Activated CD8-positive, alpha-beta T cell treated with anti-CD3 and anti-CD28 coated beads for 36 hours (primary cell): ENCODE measurements at regions not wholly inside any gene's neighbourhood (a gene's known extent, or its start where the extent isn't known, plus 50 kb on each side); places are given as distances from the start of the nearest gene placed in this dataset.

Experiments
- ATAC-seq: fragments of 200-7000 bp; cut with Tn5 transposase; one replicate; pipeline ENCODE4 v1.10.0; 2021; ENCODE audit warnings: mild to moderate bottlenecking, moderate library complexity
- CTCF ChIA-PET: fragments of 350-600 bp; sonication (Branson Sonifier 250); formaldehyde crosslinking; loops from one replicate; lab custom pipeline; 2021; ENCODE audit warnings: antibody characterized with exemption; lab: Charles Lee
- POLR2A ChIA-PET: fragments of 350-600 bp; sonication (Branson Sonifier 250); formaldehyde crosslinking; loops from one replicate; lab custom pipeline; 2021; ENCODE audit warnings: antibody characterized with exemption; lab: Charles Lee
- DNase-seq: peaks from one replicate; pipeline ENCODE4 v3.0.0-alpha.2; 2020
- H3K27ac Mint-ChIP-seq: one replicate; pipeline ENCODE4 v1.8.0; 2021; ENCODE audit warnings: mild to moderate bottlenecking, mixed read lengths
- H3K27me3 Mint-ChIP-seq: one replicate; pipeline ENCODE4 v1.8.0; 2021; ENCODE audit warnings: mixed read lengths
- H3K36me3 Mint-ChIP-seq: one replicate; pipeline ENCODE4 v1.8.0; 2021; ENCODE audit warnings: low read depth, mixed read lengths
- H3K4me1 Mint-ChIP-seq: one replicate; pipeline ENCODE4 v1.8.0; 2021; ENCODE audit warnings: low read depth, mixed read lengths
- H3K4me3 Mint-ChIP-seq: one replicate; pipeline ENCODE4 v1.8.0; 2021; ENCODE audit warnings: mild to moderate bottlenecking, moderate library complexity, mixed read lengths
- H3K9me3 Mint-ChIP-seq: one replicate; pipeline ENCODE4 v1.8.0; 2021; ENCODE audit warnings: mixed read lengths
- intact Hi-C: fragments of 100-400 bp; cut with micrococcal nuclease; formaldehyde crosslinking; loops from one replicate; pipeline ENCODE4 v1.10.0; 2022
- TF ChIP-seq, protein P1 (sequence below): fragments of 200-600 bp; IDR thresholded peaks from one replicate; pipeline ENCODE4 v1.8.0; 2022; ENCODE audit warnings: antibody characterized with exemption, mild to moderate bottlenecking

- H3K27ac Mint-ChIP-seq: no peak overlapping the region
- H3K36me3 Mint-ChIP-seq: no peaks in the 10 kb centered on the region
- ChIA-PET POLR2A (no interaction called here), CTCF (no interaction called here)
- TF ChIP-seq, protein P1, sequence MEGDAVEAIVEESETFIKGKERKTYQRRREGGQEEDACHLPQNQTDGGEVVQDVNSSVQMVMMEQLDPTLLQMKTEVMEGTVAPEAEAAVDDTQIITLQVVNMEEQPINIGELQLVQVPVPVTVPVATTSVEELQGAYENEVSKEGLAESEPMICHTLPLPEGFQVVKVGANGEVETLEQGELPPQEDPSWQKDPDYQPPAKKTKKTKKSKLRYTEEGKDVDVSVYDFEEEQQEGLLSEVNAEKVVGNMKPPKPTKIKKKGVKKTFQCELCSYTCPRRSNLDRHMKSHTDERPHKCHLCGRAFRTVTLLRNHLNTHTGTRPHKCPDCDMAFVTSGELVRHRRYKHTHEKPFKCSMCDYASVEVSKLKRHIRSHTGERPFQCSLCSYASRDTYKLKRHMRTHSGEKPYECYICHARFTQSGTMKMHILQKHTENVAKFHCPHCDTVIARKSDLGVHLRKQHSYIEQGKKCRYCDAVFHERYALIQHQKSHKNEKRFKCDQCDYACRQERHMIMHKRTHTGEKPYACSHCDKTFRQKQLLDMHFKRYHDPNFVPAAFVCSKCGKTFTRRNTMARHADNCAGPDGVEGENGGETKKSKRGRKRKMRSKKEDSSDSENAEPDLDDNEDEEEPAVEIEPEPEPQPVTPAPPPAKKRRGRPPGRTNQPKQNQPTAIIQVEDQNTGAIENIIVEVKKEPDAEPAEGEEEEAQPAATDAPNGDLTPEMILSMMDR: no peak
- intact Hi-C loops: loop anchor here (10.0 kb wide), 1 partner anchor 180 kb away; the partner anchor contains the start of gene FGF19
- no peaks in the 10 kb centered on the region for H3K9me3 Mint-ChIP-seq
- no peak for ATAC-seq
- H3K4me3 Mint-ChIP-seq: no peak overlapping the region
- H3K27me3 Mint-ChIP-seq: peaks cover 5% of the 10 kb centered on the region
- peaks cover under 1% of the 10 kb centered on the region for H3K4me1 Mint-ChIP-seq
- no peak for DNase-seq
Measured at GRCh38 chr11:69884751-69885150, 65.5 kb upstream of the FGF3 start.

- intact Hi-C loops: loop anchor here (10.0 kb wide), 1 partner anchor 183 kb away; the partner anchor contains the start of gene FGF19
Measured at GRCh38 chr11:69887330-69887729, 68.1 kb upstream of the FGF3 start.

DNA sequence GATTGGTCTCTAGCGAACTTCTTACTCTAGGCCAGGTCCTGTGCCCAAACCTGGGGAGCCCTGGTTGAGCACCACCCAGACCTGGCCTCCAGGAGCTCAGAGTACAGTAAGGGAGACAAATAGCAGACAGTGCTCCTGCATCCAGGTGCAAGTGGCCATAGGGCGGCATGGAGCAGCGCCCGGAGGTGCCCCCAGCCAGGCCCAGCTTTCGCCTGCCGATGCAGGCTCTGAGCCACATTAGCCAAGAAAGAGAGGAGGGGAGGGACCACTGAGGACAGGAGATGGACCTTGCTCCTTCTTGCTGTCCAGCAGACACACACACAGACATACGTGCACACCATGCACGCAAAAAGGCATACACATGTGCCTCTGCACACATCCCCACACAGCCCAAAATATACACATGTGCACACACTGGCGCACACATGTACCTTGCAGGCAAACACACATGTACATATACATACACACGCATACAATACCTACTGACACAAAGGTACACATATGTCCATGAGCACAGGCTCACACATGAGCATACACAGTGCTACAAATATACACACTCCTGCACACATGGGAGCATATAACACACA, 68.7 kb upstream of the FGF3 start:
- Mint-ChIP-seq H3K27me3 (peaks cover 19% of the 10 kb centered on the region), H3K27ac (no peak overlapping the region), H3K9me3 (no peaks in the 10 kb centered on the region), H3K4me3 (no peak overlapping the region), H3K36me3 (no peaks in the 10 kb centered on the region), H3K4me1 (peaks cover 3% of the 10 kb centered on the region)
- ChIA-PET CTCF (interaction anchor here (0.9 to 1.4 kb wide), 5 partner anchors 9 to 208 kb away, joined by 3 to 5 read pairs (median 3); no protein-coding TSS in a partner anchor), POLR2A (no interaction called here)
- DNase-seq: no peak
- no peak for ATAC-seq
- TF ChIP-seq, protein P1: no peak
- intact Hi-C loops: loop anchor here (10.0 kb wide), 1 partner anchor 183 kb away; the partner anchor contains the start of gene FGF19

More at GRCh38 chr11:69887330-69887729, 68.1 kb upstream of the FGF3 start:
- Mint-ChIP-seq H3K27ac (no peak overlapping the region), H3K4me1 (peaks cover 3% of the 10 kb centered on the region), H3K4me3 (no peak overlapping the region), H3K27me3 (peaks cover 19% of the 10 kb centered on the region), H3K36me3 (no peaks in the 10 kb centered on the region), H3K9me3 (no peaks in the 10 kb centered on the region)
- DNase-seq: no peak
- no peak for ATAC-seq
- ChIA-PET POLR2A (no interaction called here), CTCF (interaction anchor here (0.9 to 1.3 kb wide), 3 partner anchors 58 to 207 kb away, joined by 3 read pairs; no protein-coding TSS in a partner anchor)
- TF ChIP-seq, protein P1: no peak

- ChIA-PET POLR2A (no interaction called here), CTCF (interaction anchor here (0.7 to 1.7 kb wide), 10 partner anchors 9 to 209 kb away, joined by 3 to 5 read pairs (median 4); no protein-coding TSS in a partner anchor)
- H3K9me3 Mint-ChIP-seq: no peaks in the 10 kb centered on the region
- DNase-seq: peak; percentile 77
- TF ChIP-seq, protein P1: peak; percentile 91
- ATAC-seq: peak; percentile 55
- no peaks in the 10 kb centered on the region for H3K36me3 Mint-ChIP-seq
- H3K27ac Mint-ChIP-seq: no peak overlapping the region
- intact Hi-C loops: loop anchor here (10.0 kb wide), 1 partner anchor 184 kb away; the partner anchor contains the start of gene FGF19
- peaks cover 19% of the 10 kb centered on the region for H3K27me3 Mint-ChIP-seq
- H3K4me3 Mint-ChIP-seq: no peak overlapping the region
- peaks cover 3% of the 10 kb centered on the region for H3K4me1 Mint-ChIP-seq
Measured at GRCh38 chr11:69888483-69889181, 69.4 kb upstream of the FGF3 start.
